ENCODE measurements at regions not wholly inside any gene's neighbourhood (a gene's known extent, or its start where the extent isn't known, plus 50 kb on each side); places are given as distances from the start of the nearest gene placed in this dataset.

- DNase-seq = no peak
Observed at GRCh38 chr2:55101466-55101865, 51.2 kb upstream of the RTN4 start.

GRCh38 chr2:55099878-55100820 lies 49.9 kb upstream of the RTN4 start:
- DNase-seq = no peak

All from femur (tissue), 1 donor.